ENCODE measurements at regions not wholly inside any gene's neighbourhood (a gene's known extent, or its start where the extent isn't known, plus 50 kb on each side); places are given as distances from the start of the nearest gene placed in this dataset.
"Not testable (repeated sequence)": the region's sequence is repeated elsewhere in the genome, so short reads cannot be mapped to it uniquely, and the experiment has no call there.

DNA sequence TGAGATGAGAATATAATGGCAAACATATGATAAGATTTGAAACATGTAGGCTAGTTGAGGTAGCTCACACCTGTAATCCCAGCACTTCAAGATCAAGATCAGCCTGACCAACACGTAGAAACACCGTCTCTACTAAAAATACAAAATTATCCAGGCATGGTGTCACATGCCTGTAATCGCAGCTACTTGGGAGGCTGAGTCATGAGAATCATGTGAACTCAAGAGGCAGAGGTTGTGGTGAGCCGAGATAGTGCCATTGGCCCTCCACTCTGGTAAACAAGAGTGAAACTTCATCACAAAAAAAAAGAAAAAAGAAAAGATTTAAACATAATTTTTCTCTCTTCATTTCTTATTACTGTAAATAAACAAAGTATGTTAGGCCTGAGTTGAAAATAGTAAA lies 193.9 kb upstream of the TSPY4 start:
- CTCF ChIA-PET (ENCODE audit: partially characterized antibody), result not testable (repeated sequence)

DNA sequence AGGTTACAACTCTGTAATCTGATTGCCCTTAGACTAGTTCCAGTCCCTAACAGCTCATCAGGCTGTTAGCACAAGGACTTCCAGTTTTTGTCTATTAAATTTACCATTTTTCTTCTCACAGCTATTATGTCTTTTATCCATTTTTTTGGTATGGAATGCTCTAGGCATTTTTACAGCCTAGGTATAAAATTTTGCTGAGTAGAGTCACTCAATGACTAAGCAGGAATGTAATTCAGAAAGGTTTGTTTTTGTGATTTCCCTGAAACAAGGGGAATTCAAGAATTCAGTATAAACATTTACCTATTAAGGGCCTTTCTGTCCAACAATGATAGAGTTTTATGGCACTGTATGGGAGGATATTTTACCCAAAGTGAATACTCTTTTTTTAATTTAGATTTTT lies 182.7 kb upstream of the TSPY4 start:
- H3K9ac ChIP-seq (replicated peaks in 1 of 4; ENCODE audit: extremely low read depth in 1 of 4, low read depth in 3 of 4, low read length in 3 of 4); H2AFZ ChIP-seq (ENCODE audit: low read length); H3K79me2 ChIP-seq (ENCODE audit: control insufficient read depth in 1 of 2, insufficient read depth in 2 of 2, low read length in 2 of 2); H3K4me3 ChIP-seq (ENCODE audit: extremely low read depth in 1 of 4, insufficient read depth in 2 of 4, low read depth in 3 of 4, low read length in 4 of 4); H3K56ac ChIP-seq (replicated peaks; ENCODE audit: insufficient read length, low read depth, low read length); H2BK12ac ChIP-seq (ENCODE audit: low read depth, low read length); H3K27ac ChIP-seq (ENCODE audit: low read depth, low read length); H3K36me3 ChIP-seq (ENCODE audit: control insufficient read depth in 2 of 4, insufficient read depth in 4 of 4, low read length in 3 of 4); H4K20me1 ChIP-seq (replicated peaks in 1 of 2; ENCODE audit: control insufficient read depth in 1 of 2, insufficient read depth in 2 of 2, low read length in 2 of 2); H2BK15ac ChIP-seq (ENCODE audit: low read length); H3K4me1 ChIP-seq (replicated peaks in 1 of 4; ENCODE audit: control insufficient read depth in 3 of 4, insufficient read depth in 4 of 4, low read length in 3 of 4); H3K79me1 ChIP-seq (ENCODE audit: low read depth, low read length); H4K91ac ChIP-seq (replicated peaks; ENCODE audit: insufficient read length, low read length); H3K14ac ChIP-seq (ENCODE audit: insufficient read length); H2BK120ac ChIP-seq (replicated peaks; ENCODE audit: low read depth, low read length); H4K8ac ChIP-seq (ENCODE audit: extremely low read depth, insufficient read depth, low read length); H3K4me2 ChIP-seq (ENCODE audit: insufficient read depth in 1 of 2, low read depth in 2 of 2, low read length in 2 of 2); H3K23ac ChIP-seq (ENCODE audit: insufficient read length); H3K4ac ChIP-seq (replicated peaks; ENCODE audit: insufficient read length, low read depth, low read length); H2BK20ac ChIP-seq (ENCODE audit: low read length); H2AK5ac ChIP-seq (ENCODE audit: low read depth, low read length); DNase-seq (ENCODE audit: low read depth in 1 of 2, low spot score in 2 of 2); H3K27me3 ChIP-seq (replicated peaks in 1 of 4; ENCODE audit: control insufficient read depth in 3 of 4, extremely low read depth in 1 of 4, insufficient read depth in 3 of 4, low read length in 3 of 4); H3K9me3 ChIP-seq (ENCODE audit: insufficient read depth in 2 of 2, low read depth in 1 of 2, low read length in 1 of 2); H3K23me2 ChIP-seq (ENCODE audit: low read depth, low read length); H4K5ac ChIP-seq (ENCODE audit: insufficient read length, low read depth, low read length); H2BK5ac ChIP-seq (ENCODE audit: low read depth, low read length); POLR2A ChIA-PET (ENCODE audit: partially characterized antibody); H3K18ac ChIP-seq (ENCODE audit: extremely low read depth, low read length); FAIRE-seq; CTCF ChIA-PET (ENCODE audit: partially characterized antibody): not testable (repeated sequence)

More for the DNA sequence above, 193.9 kb upstream of the TSPY4 start:
- H3K23me2 ChIP-seq (ENCODE audit: low read depth, low read length); H4K8ac ChIP-seq (ENCODE audit: extremely low read depth, insufficient read depth, low read length); DNase-seq (ENCODE audit: low read depth in 1 of 2, low spot score in 2 of 2); H3K27ac ChIP-seq (ENCODE audit: low read depth, low read length); H4K5ac ChIP-seq (ENCODE audit: insufficient read length, low read depth, low read length); H2BK120ac ChIP-seq (replicated peaks; ENCODE audit: low read depth, low read length); H3K18ac ChIP-seq (ENCODE audit: extremely low read depth, low read length); H2BK12ac ChIP-seq (ENCODE audit: low read depth, low read length); H3K9me3 ChIP-seq (ENCODE audit: insufficient read depth in 2 of 2, low read depth in 1 of 2, low read length in 1 of 2); H3K4me2 ChIP-seq (ENCODE audit: insufficient read depth in 1 of 2, low read depth in 2 of 2, low read length in 2 of 2); H3K27me3 ChIP-seq (replicated peaks in 1 of 4; ENCODE audit: control insufficient read depth in 3 of 4, extremely low read depth in 1 of 4, insufficient read depth in 3 of 4, low read length in 3 of 4); POLR2A ChIA-PET (ENCODE audit: partially characterized antibody); H3K4me1 ChIP-seq (replicated peaks in 1 of 4; ENCODE audit: control insufficient read depth in 3 of 4, insufficient read depth in 4 of 4, low read length in 3 of 4); H4K91ac ChIP-seq (replicated peaks; ENCODE audit: insufficient read length, low read length); H3K4me3 ChIP-seq (ENCODE audit: extremely low read depth in 1 of 4, insufficient read depth in 2 of 4, low read depth in 3 of 4, low read length in 4 of 4); H3K23ac ChIP-seq (ENCODE audit: insufficient read length); H2AK5ac ChIP-seq (ENCODE audit: low read depth, low read length); H3K36me3 ChIP-seq (ENCODE audit: control insufficient read depth in 2 of 4, insufficient read depth in 4 of 4, low read length in 3 of 4); H4K20me1 ChIP-seq (replicated peaks in 1 of 2; ENCODE audit: control insufficient read depth in 1 of 2, insufficient read depth in 2 of 2, low read length in 2 of 2); FAIRE-seq; H2BK15ac ChIP-seq (ENCODE audit: low read length); H2BK5ac ChIP-seq (ENCODE audit: low read depth, low read length); H3K79me2 ChIP-seq (ENCODE audit: control insufficient read depth in 1 of 2, insufficient read depth in 2 of 2, low read length in 2 of 2); H3K9ac ChIP-seq (replicated peaks in 1 of 4; ENCODE audit: extremely low read depth in 1 of 4, low read depth in 3 of 4, low read length in 3 of 4); H2BK20ac ChIP-seq (ENCODE audit: low read length); H3K14ac ChIP-seq (ENCODE audit: insufficient read length); H3K56ac ChIP-seq (replicated peaks; ENCODE audit: insufficient read length, low read depth, low read length); H2AFZ ChIP-seq (ENCODE audit: low read length); H3K79me1 ChIP-seq (ENCODE audit: low read depth, low read length); H3K4ac ChIP-seq (replicated peaks; ENCODE audit: insufficient read length, low read depth, low read length): not testable (repeated sequence)
- WGBS, 2 experiments (ENCODE audit: extremely low coverage in 1 of 2, insufficient coverage in 1 of 2, insufficient read length in 1 of 2, insufficient replicate concordance in 2 of 2, low coverage in 1 of 2, low lambda C conversion rate in 2 of 2, missing lambda C conversion rate in 1 of 2), result 50% methylated on average over 1 of the region's 4 CpGs; no CpG with 5 or more reads in 1 of the 2 experiments
